Body of pancreas (tissue), 4 donors: ENCODE measurements at regions not wholly inside any gene's neighbourhood (a gene's known extent, or its start where the extent isn't known, plus 50 kb on each side); places are given as distances from the start of the nearest gene placed in this dataset.

Source experiments
- CTCF ChIP-seq, 7 experiments: fragments of 450-650 bp in 4 of 7; fragments of 200-600 bp in 3 of 7; sonication (generic) in 3 of 7; IDR thresholded peaks; one replicate each; pipeline ENCODE4 v1.5.1; 2016 to 2019; ENCODE audit warnings: antibody characterized with exemption in 7 of 7
- POLR2A ChIP-seq, 3 donors: fragments of 450-650 bp; IDR thresholded peaks; one replicate each; pipeline ENCODE4 v1.6.1; 2016; ENCODE audit warnings: antibody characterized with exemption in 3 of 3, mild to moderate bottlenecking in 2 of 3

- TF ChIP-seq CTCF (IDR thresholded peaks at IDR 0.05) (no peak), POLR2A (IDR thresholded peaks at IDR 0.05) (no peak)
These were observed 717.2 kb downstream of the RNF144A start for GRCh38 chr2:7634409-7634808.
